ENCODE measurements at regions not wholly inside any gene's neighbourhood (a gene's known extent, or its start where the extent isn't known, plus 50 kb on each side); places are given as distances from the start of the nearest gene placed in this dataset.

GRCh38 chr2:67462738-67463496 lies 65.8 kb downstream of the ETAA1 start:
- no peak for ATAC-seq
- Histone ChIP-seq H3F3A (replicated peaks; ENCODE audit: low read depth) (no peaks in the 10 kb centered on the region), H3K4me3 (no peak overlapping the region), H3K79me2 (replicated peaks; ENCODE audit: insufficient read depth) (no peaks in the 10 kb centered on the region), H3K27ac (ENCODE audit: low read depth) (no peak overlapping the region), H3K9me2 (ENCODE audit: insufficient read depth) (no peaks in the 10 kb centered on the region), H3K27me3 (ENCODE audit: insufficient read depth) (no peaks in the 10 kb centered on the region), H3K4me1 (ENCODE audit: insufficient read depth) (no peaks in the 10 kb centered on the region), H2AFZ (no peak overlapping the region), H4K20me1 (replicated peaks; ENCODE audit: insufficient read depth) (no peaks in the 10 kb centered on the region), H3K4me2 (no peak overlapping the region), H3K36me3 (ENCODE audit: insufficient read depth) (no peaks in the 10 kb centered on the region)
- no peaks in the 10 kb centered on the region for H3K9me3 Mint-ChIP-seq
- no peak overlapping the region for H3K4me3 Mint-ChIP-seq
- H3K36me3 Mint-ChIP-seq (ENCODE audit: low read depth) = no peaks in the 10 kb centered on the region
- peaks cover 6% of the 10 kb centered on the region for H3K27me3 Mint-ChIP-seq (ENCODE audit: insufficient read depth, low read depth, poor library complexity)
- DNase-seq (ENCODE audit: low spot score) = no peak
- peaks cover 6% of the 10 kb centered on the region; the same call in 2 of the 3 replicates for H3K4me1 Mint-ChIP-seq
- H3K27ac Mint-ChIP-seq = no peak overlapping the region
- no peak for TF ChIP-seq NANOG (IDR thresholded peaks at IDR 0.05; ENCODE audit: borderline replicate concordance)
- TF ChIP-seq POLR2AphosphoS5 (IDR thresholded peaks at IDR 0.05; ENCODE audit: low read depth) = no peak
- TF ChIP-seq, protein P1, sequence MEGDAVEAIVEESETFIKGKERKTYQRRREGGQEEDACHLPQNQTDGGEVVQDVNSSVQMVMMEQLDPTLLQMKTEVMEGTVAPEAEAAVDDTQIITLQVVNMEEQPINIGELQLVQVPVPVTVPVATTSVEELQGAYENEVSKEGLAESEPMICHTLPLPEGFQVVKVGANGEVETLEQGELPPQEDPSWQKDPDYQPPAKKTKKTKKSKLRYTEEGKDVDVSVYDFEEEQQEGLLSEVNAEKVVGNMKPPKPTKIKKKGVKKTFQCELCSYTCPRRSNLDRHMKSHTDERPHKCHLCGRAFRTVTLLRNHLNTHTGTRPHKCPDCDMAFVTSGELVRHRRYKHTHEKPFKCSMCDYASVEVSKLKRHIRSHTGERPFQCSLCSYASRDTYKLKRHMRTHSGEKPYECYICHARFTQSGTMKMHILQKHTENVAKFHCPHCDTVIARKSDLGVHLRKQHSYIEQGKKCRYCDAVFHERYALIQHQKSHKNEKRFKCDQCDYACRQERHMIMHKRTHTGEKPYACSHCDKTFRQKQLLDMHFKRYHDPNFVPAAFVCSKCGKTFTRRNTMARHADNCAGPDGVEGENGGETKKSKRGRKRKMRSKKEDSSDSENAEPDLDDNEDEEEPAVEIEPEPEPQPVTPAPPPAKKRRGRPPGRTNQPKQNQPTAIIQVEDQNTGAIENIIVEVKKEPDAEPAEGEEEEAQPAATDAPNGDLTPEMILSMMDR (conservative IDR thresholded peaks at IDR 0.05; ENCODE audit: low read depth in 2 of 2) = no peak
- no peak for TF ChIP-seq JUNB (IDR thresholded peaks at IDR 0.05; ENCODE audit: unreplicated experiment)
- no peak for TF ChIP-seq EZH2phosphoT487 (IDR thresholded peaks at IDR 0.05; ENCODE audit: unreplicated experiment)
- TF ChIP-seq CREB1 (CRISPR knock-in tag; IDR thresholded peaks at IDR 0.05; ENCODE audit: low read depth) = no peak
- TF ChIP-seq, protein P2, sequence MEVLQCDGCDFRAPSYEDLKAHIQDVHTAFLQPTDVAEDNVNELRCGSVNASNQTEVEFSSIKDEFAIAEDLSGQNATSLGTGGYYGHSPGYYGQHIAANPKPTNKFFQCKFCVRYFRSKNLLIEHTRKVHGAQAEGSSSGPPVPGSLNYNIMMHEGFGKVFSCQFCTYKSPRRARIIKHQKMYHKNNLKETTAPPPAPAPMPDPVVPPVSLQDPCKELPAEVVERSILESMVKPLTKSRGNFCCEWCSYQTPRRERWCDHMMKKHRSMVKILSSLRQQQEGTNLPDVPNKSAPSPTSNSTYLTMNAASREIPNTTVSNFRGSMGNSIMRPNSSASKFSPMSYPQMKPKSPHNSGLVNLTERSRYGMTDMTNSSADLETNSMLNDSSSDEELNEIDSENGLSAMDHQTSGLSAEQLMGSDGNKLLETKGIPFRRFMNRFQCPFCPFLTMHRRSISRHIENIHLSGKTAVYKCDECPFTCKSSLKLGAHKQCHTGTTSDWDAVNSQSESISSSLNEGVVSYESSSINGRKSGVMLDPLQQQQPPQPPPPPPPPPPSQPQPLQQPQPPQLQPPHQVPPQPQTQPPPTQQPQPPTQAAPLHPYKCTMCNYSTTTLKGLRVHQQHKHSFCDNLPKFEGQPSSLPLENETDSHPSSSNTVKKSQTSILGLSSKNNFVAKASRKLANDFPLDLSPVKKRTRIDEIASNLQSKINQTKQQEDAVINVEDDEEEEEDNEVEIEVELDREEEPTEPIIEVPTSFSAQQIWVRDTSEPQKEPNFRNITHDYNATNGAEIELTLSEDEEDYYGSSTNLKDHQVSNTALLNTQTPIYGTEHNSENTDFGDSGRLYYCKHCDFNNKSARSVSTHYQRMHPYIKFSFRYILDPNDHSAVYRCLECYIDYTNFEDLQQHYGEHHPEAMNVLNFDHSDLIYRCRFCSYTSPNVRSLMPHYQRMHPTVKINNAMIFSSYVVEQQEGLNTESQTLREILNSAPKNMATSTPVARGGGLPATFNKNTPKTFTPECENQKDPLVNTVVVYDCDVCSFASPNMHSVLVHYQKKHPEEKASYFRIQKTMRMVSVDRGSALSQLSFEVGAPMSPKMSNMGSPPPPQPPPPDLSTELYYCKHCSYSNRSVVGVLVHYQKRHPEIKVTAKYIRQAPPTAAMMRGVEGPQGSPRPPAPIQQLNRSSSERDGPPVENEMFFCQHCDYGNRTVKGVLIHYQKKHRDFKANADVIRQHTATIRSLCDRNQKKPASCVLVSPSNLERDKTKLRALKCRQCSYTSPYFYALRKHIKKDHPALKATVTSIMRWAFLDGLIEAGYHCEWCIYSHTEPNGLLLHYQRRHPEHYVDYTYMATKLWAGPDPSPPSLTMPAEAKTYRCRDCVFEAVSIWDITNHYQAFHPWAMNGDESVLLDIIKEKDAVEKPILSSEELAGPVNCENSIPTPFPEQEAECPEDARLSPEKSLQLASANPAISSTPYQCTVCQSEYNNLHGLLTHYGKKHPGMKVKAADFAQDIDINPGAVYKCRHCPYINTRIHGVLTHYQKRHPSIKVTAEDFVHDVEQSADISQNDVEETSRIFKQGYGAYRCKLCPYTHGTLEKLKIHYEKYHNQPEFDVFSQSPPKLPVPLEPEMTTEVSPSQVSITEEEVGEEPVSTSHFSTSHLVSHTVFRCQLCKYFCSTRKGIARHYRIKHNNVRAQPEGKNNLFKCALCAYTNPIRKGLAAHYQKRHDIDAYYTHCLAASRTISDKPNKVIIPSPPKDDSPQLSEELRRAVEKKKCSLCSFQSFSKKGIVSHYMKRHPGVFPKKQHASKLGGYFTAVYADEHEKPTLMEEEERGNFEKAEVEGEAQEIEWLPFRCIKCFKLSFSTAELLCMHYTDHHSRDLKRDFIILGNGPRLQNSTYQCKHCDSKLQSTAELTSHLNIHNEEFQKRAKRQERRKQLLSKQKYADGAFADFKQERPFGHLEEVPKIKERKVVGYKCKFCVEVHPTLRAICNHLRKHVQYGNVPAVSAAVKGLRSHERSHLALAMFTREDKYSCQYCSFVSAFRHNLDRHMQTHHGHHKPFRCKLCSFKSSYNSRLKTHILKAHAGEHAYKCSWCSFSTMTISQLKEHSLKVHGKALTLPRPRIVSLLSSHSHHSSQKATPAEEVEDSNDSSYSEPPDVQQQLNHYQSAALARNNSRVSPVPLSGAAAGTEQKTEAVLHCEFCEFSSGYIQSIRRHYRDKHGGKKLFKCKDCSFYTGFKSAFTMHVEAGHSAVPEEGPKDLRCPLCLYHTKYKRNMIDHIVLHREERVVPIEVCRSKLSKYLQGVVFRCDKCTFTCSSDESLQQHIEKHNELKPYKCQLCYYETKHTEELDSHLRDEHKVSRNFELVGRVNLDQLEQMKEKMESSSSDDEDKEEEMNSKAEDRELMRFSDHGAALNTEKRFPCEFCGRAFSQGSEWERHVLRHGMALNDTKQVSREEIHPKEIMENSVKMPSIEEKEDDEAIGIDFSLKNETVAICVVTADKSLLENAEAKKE (CRISPR knock-in tag; IDR thresholded peaks at IDR 0.05) = no peak
- TF ChIP-seq ETS1 (IDR thresholded peaks at IDR 0.05) = no peak
- no peak for TF ChIP-seq EZH2 (IDR thresholded peaks at IDR 0.05; ENCODE audit: low read depth, unreplicated experiment)
- TF ChIP-seq, protein P3, sequence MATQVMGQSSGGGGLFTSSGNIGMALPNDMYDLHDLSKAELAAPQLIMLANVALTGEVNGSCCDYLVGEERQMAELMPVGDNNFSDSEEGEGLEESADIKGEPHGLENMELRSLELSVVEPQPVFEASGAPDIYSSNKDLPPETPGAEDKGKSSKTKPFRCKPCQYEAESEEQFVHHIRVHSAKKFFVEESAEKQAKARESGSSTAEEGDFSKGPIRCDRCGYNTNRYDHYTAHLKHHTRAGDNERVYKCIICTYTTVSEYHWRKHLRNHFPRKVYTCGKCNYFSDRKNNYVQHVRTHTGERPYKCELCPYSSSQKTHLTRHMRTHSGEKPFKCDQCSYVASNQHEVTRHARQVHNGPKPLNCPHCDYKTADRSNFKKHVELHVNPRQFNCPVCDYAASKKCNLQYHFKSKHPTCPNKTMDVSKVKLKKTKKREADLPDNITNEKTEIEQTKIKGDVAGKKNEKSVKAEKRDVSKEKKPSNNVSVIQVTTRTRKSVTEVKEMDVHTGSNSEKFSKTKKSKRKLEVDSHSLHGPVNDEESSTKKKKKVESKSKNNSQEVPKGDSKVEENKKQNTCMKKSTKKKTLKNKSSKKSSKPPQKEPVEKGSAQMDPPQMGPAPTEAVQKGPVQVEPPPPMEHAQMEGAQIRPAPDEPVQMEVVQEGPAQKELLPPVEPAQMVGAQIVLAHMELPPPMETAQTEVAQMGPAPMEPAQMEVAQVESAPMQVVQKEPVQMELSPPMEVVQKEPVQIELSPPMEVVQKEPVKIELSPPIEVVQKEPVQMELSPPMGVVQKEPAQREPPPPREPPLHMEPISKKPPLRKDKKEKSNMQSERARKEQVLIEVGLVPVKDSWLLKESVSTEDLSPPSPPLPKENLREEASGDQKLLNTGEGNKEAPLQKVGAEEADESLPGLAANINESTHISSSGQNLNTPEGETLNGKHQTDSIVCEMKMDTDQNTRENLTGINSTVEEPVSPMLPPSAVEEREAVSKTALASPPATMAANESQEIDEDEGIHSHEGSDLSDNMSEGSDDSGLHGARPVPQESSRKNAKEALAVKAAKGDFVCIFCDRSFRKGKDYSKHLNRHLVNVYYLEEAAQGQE (IDR thresholded peaks at IDR 0.05; ENCODE audit: unreplicated experiment) = no peak
- no peak for TF ChIP-seq STAT1 (IDR thresholded peaks at IDR 0.05; ENCODE audit: unreplicated experiment)
- TF ChIP-seq ZNF114 (CRISPR knock-in tag; IDR thresholded peaks at IDR 0.05) = no peak
- no peak for TF ChIP-seq ZNF331 (CRISPR knock-in tag; IDR thresholded peaks at IDR 0.05; ENCODE audit: low read depth)
